ENCODE measurements at regions not wholly inside any gene's neighbourhood (a gene's known extent, or its start where the extent isn't known, plus 50 kb on each side); places are given as distances from the start of the nearest gene placed in this dataset.

DNA sequence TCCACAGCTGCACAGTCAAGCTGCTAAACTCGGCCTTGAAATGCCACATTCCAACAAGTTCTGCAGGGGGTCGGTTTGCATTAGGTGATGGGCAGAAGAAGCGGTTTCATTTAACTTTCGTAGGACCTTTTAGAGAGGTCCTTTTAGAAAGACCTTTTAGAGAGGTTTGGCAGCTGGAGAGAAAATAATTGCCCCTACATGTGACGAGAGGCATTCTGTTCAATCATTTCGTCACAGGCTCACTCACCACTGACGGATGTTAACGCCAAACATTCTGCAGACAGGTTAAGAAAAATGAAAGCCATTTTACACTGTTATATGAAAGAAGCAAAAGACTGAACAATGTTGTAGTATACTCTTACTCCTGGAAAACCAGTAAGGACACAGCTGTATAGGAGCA lies 76.5 kb upstream of the ZNF423 start:
- Histone ChIP-seq H3K36me3 (replicated peaks; ENCODE audit: insufficient read depth, low read length) (no peaks in the 10 kb centered on the region), H3K27ac (ENCODE audit: low read length) (no peak overlapping the region), H3K9me3 (replicated peaks; ENCODE audit: insufficient read depth, low read length) (no peaks in the 10 kb centered on the region), H4K20me1 (ENCODE audit: insufficient read depth, low read length) (no peaks in the 10 kb centered on the region), H3K4me1 (ENCODE audit: low read length) (no peaks in the 10 kb centered on the region), H3K9me2 (replicated peaks; ENCODE audit: insufficient read depth, low read length) (no peaks in the 10 kb centered on the region), H3K4me3 (ENCODE audit: low read length) (no peak overlapping the region), H2AFZ (ENCODE audit: low read length) (no peak overlapping the region), H3F3A (ENCODE audit: insufficient read depth, low read length) (no peaks in the 10 kb centered on the region), H3K4me2 (ENCODE audit: low read depth, low read length) (no peak overlapping the region), H3K27me3 (replicated peaks; ENCODE audit: insufficient read depth, low read length) (peaks cover 20% of the 10 kb centered on the region), H3K9ac (ENCODE audit: low read length) (no peak overlapping the region), H3K79me2 (ENCODE audit: low read length) (no peaks in the 10 kb centered on the region)
- DNase-seq: no peak
- TF ChIP-seq EZH2phosphoT487 (IDR thresholded peaks at IDR 0.05; ENCODE audit: low read length) (no peak), EZH2 (optimal IDR thresholded peaks at IDR 0.05; ENCODE audit: low read depth, low read length) (no peak)
- TF ChIP-seq, protein P1, sequence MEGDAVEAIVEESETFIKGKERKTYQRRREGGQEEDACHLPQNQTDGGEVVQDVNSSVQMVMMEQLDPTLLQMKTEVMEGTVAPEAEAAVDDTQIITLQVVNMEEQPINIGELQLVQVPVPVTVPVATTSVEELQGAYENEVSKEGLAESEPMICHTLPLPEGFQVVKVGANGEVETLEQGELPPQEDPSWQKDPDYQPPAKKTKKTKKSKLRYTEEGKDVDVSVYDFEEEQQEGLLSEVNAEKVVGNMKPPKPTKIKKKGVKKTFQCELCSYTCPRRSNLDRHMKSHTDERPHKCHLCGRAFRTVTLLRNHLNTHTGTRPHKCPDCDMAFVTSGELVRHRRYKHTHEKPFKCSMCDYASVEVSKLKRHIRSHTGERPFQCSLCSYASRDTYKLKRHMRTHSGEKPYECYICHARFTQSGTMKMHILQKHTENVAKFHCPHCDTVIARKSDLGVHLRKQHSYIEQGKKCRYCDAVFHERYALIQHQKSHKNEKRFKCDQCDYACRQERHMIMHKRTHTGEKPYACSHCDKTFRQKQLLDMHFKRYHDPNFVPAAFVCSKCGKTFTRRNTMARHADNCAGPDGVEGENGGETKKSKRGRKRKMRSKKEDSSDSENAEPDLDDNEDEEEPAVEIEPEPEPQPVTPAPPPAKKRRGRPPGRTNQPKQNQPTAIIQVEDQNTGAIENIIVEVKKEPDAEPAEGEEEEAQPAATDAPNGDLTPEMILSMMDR (IDR thresholded peaks at IDR 0.05; ENCODE audit: low read length): no peak

DNA sequence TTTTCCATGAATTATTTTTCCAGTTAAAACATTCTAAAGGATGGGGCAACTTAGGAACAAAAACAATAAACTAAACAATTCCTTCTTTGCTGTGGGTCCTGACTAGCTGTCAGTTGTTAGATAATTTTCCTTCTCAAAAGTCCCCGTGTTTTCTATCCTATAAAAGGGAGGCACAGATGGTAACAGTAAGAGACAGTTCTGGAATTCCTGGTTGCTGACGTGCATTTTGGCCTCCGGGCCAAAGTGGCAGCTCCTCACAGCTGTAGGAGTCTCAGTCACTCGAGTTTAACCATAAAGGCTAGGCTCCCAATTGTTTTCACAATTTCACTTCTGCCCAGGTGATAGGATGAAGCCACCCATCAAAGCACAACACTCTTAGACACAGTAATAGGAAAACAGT lies 77.0 kb upstream of the ZNF423 start:
- no peak overlapping the region for H3K4me3 ChIP-seq (ENCODE audit: low read length)
- H3K36me3 ChIP-seq (replicated peaks; ENCODE audit: insufficient read depth, low read length): no peaks in the 10 kb centered on the region
- no peaks in the 10 kb centered on the region for H3K9me2 ChIP-seq (replicated peaks; ENCODE audit: insufficient read depth, low read length)
- H3K79me2 ChIP-seq (ENCODE audit: low read length): no peaks in the 10 kb centered on the region
- no peak overlapping the region for H3K4me2 ChIP-seq (ENCODE audit: low read depth, low read length)
- TF ChIP-seq, protein P1 (IDR thresholded peaks at IDR 0.05; ENCODE audit: low read length): no peak
- TF ChIP-seq EZH2phosphoT487 (IDR thresholded peaks at IDR 0.05; ENCODE audit: low read length) (no peak), EZH2 (optimal IDR thresholded peaks at IDR 0.05; ENCODE audit: low read depth, low read length) (no peak)
- H2AFZ ChIP-seq (ENCODE audit: low read length): no peak overlapping the region
- H3K9ac ChIP-seq (ENCODE audit: low read length): no peak overlapping the region
- no peaks in the 10 kb centered on the region for H3K4me1 ChIP-seq (ENCODE audit: low read length)
- H4K20me1 ChIP-seq (ENCODE audit: insufficient read depth, low read length): no peaks in the 10 kb centered on the region
- no peaks in the 10 kb centered on the region for H3F3A ChIP-seq (ENCODE audit: insufficient read depth, low read length)
- DNase-seq: no peak
- no peaks in the 10 kb centered on the region for H3K9me3 ChIP-seq (replicated peaks; ENCODE audit: insufficient read depth, low read length)
- H3K27me3 ChIP-seq (replicated peaks; ENCODE audit: insufficient read depth, low read length): peaks cover 20% of the 10 kb centered on the region
- no peak overlapping the region for H3K27ac ChIP-seq (ENCODE audit: low read length)

DNA sequence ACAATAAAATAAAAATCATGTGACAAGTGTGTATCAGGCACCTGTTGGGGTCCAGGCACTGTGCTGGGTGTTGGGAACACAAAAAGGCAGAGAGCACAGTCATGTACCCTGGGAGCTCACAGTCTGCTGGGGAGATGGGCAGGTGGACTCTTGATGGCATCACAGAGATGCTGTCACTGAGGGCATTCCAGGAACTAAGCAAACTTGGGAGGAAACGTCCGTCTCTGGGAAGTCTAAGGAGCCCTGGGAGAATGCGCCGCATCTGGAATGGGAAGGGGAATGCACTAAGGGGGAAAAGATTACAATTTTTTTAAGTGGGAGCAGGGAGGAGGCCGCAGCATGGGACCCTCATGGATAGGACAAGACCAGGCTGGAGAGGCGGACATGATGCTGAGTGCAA lies 80.9 kb upstream of the ZNF423 start:
- H3K36me3 ChIP-seq (replicated peaks; ENCODE audit: insufficient read depth, low read length): no peaks in the 10 kb centered on the region
- H3K27me3 ChIP-seq (replicated peaks; ENCODE audit: insufficient read depth, low read length): peaks cover 11% of the 10 kb centered on the region
- H4K20me1 ChIP-seq (ENCODE audit: insufficient read depth, low read length): no peaks in the 10 kb centered on the region
- no peak overlapping the region for H3K27ac ChIP-seq (ENCODE audit: low read length)
- H3F3A ChIP-seq (ENCODE audit: insufficient read depth, low read length): no peaks in the 10 kb centered on the region
- H3K4me3 ChIP-seq (ENCODE audit: low read length): no peak overlapping the region
- DNase-seq: no peak
- H3K4me2 ChIP-seq (ENCODE audit: low read depth, low read length): no peak overlapping the region
- H3K79me2 ChIP-seq (ENCODE audit: low read length): no peaks in the 10 kb centered on the region
- no peaks in the 10 kb centered on the region for H3K9me2 ChIP-seq (replicated peaks; ENCODE audit: insufficient read depth, low read length)
- H3K4me1 ChIP-seq (ENCODE audit: low read length): peaks cover 6% of the 10 kb centered on the region; the same call in 1 of the 2 replicates
- TF ChIP-seq EZH2phosphoT487 (IDR thresholded peaks at IDR 0.05; ENCODE audit: low read length): no peak
- TF ChIP-seq, protein P1 (IDR thresholded peaks at IDR 0.05; ENCODE audit: low read length): no peak
- TF ChIP-seq EZH2 (optimal IDR thresholded peaks at IDR 0.05; ENCODE audit: low read depth, low read length): no peak
- H3K9ac ChIP-seq (ENCODE audit: low read length): no peak overlapping the region
- H3K9me3 ChIP-seq (replicated peaks; ENCODE audit: insufficient read depth, low read length): no peaks in the 10 kb centered on the region
- no peak overlapping the region for H2AFZ ChIP-seq (ENCODE audit: low read length)
